ENCODE measurements at regions not wholly inside any gene's neighbourhood (a gene's known extent, or its start where the extent isn't known, plus 50 kb on each side); places are given as distances from the start of the nearest gene placed in this dataset.
"Not testable (repeated sequence)": the region's sequence is repeated elsewhere in the genome, so short reads cannot be mapped to it uniquely, and the experiment has no call there.

DNA sequence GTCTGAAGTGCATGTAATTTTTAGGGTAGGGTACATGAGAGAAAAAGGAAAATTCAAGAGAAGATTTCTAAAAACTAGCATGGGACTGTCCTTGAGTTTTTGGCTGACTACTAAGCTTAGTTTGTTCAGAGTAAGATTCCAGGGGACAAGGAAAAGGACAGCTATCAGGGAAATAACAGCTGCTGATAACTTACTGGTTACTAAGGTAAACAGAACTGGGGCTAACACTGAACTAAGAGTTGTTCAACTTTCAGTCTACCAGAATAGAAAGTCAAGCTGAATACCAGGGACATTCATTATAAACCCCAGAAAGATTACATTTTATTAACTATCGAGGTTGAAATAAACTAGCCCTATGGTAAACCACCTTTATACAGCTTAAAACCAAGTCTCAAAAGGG lies 261.8 kb upstream of the CYRIA start:
- TF ChIP-seq, protein P1, sequence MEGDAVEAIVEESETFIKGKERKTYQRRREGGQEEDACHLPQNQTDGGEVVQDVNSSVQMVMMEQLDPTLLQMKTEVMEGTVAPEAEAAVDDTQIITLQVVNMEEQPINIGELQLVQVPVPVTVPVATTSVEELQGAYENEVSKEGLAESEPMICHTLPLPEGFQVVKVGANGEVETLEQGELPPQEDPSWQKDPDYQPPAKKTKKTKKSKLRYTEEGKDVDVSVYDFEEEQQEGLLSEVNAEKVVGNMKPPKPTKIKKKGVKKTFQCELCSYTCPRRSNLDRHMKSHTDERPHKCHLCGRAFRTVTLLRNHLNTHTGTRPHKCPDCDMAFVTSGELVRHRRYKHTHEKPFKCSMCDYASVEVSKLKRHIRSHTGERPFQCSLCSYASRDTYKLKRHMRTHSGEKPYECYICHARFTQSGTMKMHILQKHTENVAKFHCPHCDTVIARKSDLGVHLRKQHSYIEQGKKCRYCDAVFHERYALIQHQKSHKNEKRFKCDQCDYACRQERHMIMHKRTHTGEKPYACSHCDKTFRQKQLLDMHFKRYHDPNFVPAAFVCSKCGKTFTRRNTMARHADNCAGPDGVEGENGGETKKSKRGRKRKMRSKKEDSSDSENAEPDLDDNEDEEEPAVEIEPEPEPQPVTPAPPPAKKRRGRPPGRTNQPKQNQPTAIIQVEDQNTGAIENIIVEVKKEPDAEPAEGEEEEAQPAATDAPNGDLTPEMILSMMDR (conservative IDR thresholded peaks at IDR 0.05) = no peak

DNA sequence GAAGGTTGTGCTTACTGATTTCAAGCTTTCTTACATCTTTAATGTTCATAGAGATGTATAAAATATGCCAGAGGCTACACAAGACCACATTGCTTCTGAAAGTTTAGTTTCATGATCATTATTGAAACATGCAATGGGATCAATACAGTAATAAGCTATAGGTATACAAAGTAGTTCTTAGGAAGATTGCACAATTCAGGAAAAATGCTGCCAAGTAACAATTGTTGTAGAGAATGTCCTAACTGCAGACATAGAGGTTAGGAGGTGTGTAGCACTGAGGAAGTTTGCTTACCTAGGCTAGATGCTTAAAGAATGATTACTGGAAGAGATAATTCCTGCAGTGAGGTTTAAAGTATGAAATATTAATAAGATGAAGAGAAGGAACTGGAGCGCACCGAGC lies 259.5 kb upstream of the CYRIA start:
- no peak overlapping the region for H3K4me3 Mint-ChIP-seq

More for the DNA sequence above, 261.8 kb upstream of the CYRIA start:
- H3K27me3 ChIP-seq (ENCODE audit: control insufficient read depth, insufficient read depth, low read length, poor library complexity, severe bottlenecking) = no peaks in the 10 kb centered on the region
- H3K9ac ChIP-seq (ENCODE audit: extremely low read depth, low read length, poor library complexity, severe bottlenecking) = no peak overlapping the region
- Mint-ChIP-seq H3K27me3 (ENCODE audit: insufficient read depth) (no peaks in the 10 kb centered on the region), H3K27ac (no peak overlapping the region), H3K9me3 (peaks cover 16% of the 10 kb centered on the region), H3K4me1 (peaks cover 18% of the 10 kb centered on the region), H3K4me3 (no peak overlapping the region), H3K36me3 (ENCODE audit: low read depth) (no peaks in the 10 kb centered on the region)
- peaks cover 23% of the 10 kb centered on the region for H3K9me3 ChIP-seq (ENCODE audit: control insufficient read depth, low read length)
- no peak for DNase-seq
- no peak overlapping the region for H3K27ac ChIP-seq (ENCODE audit: low read depth, low read length)
- WGBS, 2 experiments (ENCODE audit: insufficient coverage in 1 of 2, insufficient read length in 1 of 2) = 97 to 100% methylated on average over 1 of the region's 1 CpG
- H3K36me3 ChIP-seq (ENCODE audit: control insufficient read depth, insufficient read depth, low read length) = no peaks in the 10 kb centered on the region
- peak overlapping the region; percentile 30 for H3K4me3 ChIP-seq (ENCODE audit: low read length)
- peaks cover 12% of the 10 kb centered on the region for H3K4me1 ChIP-seq (ENCODE audit: control insufficient read depth, insufficient read depth, low read length)

DNA sequence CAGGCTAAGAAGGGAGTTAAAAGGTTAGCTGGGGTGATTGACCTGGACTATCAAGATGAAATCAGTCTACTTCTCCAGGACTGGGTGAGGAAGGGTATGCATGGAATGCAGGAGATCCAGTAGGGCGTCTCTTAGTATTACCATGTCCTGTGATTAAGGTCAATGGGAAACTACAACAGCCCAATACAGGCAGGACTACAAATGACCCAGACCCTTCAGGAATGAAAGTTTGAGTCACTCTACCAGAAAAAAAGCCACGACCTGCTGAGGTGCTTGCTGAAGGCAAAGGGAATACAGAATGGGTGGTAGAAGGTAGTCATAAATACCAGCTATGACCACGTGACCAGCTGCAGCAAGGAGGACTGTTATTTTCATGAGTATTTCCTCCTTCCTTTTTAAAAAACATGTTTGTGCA lies 249.7 kb upstream of the CYRIA start:
- 79 to 100% methylated on average over 1 to 3 of the region's 3 CpGs for WGBS, 2 experiments (ENCODE audit: insufficient coverage in 1 of 2, insufficient read length in 1 of 2)
- not testable (repeated sequence) for H3K4me1 Mint-ChIP-seq; H3K9ac ChIP-seq (ENCODE audit: extremely low read depth, low read length, poor library complexity, severe bottlenecking); H3K4me3 Mint-ChIP-seq; H3K36me3 Mint-ChIP-seq (ENCODE audit: low read depth); H3K27me3 Mint-ChIP-seq (ENCODE audit: insufficient read depth); H3K36me3 ChIP-seq (ENCODE audit: control insufficient read depth, insufficient read depth, low read length); H3K4me3 ChIP-seq (ENCODE audit: low read length); H3K4me1 ChIP-seq (ENCODE audit: control insufficient read depth, insufficient read depth, low read length); H3K9me3 Mint-ChIP-seq; H3K27ac Mint-ChIP-seq; H3K9me3 ChIP-seq (ENCODE audit: control insufficient read depth, low read length); H3K27ac ChIP-seq (ENCODE audit: low read depth, low read length); H3K27me3 ChIP-seq (ENCODE audit: control insufficient read depth, insufficient read depth, low read length, poor library complexity, severe bottlenecking)
- peak; percentile 55 for DNase-seq

More for the DNA sequence above, 259.5 kb upstream of the CYRIA start:
- H3K9me3 Mint-ChIP-seq = peaks cover 19% of the 10 kb centered on the region
- no peak for DNase-seq
- Histone ChIP-seq H3K36me3 (ENCODE audit: control insufficient read depth, insufficient read depth, low read length) (no peaks in the 10 kb centered on the region), H3K9me3 (ENCODE audit: control insufficient read depth, low read length) (peaks cover 29% of the 10 kb centered on the region), H3K9ac (ENCODE audit: extremely low read depth, low read length, poor library complexity, severe bottlenecking) (no peak overlapping the region), H3K27me3 (ENCODE audit: control insufficient read depth, insufficient read depth, low read length, poor library complexity, severe bottlenecking) (no peaks in the 10 kb centered on the region), H3K4me3 (ENCODE audit: low read length) (no peak overlapping the region), H3K4me1 (ENCODE audit: control insufficient read depth, insufficient read depth, low read length) (peaks cover 7% of the 10 kb centered on the region), H3K27ac (ENCODE audit: low read depth, low read length) (no peak overlapping the region)
- TF ChIP-seq, protein P1 (conservative IDR thresholded peaks at IDR 0.05) = no peak
- 90 to 95% methylated on average over 2 of the region's 2 CpGs for WGBS, 2 experiments (ENCODE audit: insufficient coverage in 1 of 2, insufficient read length in 1 of 2)
- H3K36me3 Mint-ChIP-seq (ENCODE audit: low read depth) = no peaks in the 10 kb centered on the region
- H3K27me3 Mint-ChIP-seq (ENCODE audit: insufficient read depth) = no peaks in the 10 kb centered on the region
- no peak overlapping the region for H3K27ac Mint-ChIP-seq
- peaks cover 12% of the 10 kb centered on the region for H3K4me1 Mint-ChIP-seq

DNA sequence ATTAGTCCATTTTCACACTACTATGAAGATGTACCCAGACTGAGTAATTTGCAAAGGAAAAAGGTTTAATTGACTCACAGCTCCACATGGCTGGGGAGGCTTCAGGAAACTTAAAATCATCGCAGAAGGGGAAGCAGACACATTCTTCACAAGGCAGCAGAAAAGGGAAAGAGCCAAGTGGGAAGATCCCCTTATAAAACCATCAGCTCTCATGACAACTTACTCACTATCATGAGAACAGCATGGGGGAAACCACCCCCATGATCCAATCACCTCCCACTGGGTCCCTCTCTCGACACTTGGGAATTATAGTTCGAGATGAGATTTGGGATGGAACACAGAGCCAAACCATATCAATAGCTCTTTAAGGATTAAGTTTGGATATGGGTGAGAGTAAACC lies 246.1 kb upstream of the CYRIA start:
- DNase-seq = no peak

More for the DNA sequence above, 246.1 kb upstream of the CYRIA start:
- Histone ChIP-seq H3K4me3 (ENCODE audit: low read length) (peak overlapping the region; percentile 4), H3K36me3 (ENCODE audit: control insufficient read depth, insufficient read depth, low read length) (no peaks in the 10 kb centered on the region), H3K27ac (ENCODE audit: low read depth, low read length) (no peak overlapping the region), H3K9ac (ENCODE audit: extremely low read depth, low read length, poor library complexity, severe bottlenecking) (no peak overlapping the region), H3K4me1 (ENCODE audit: control insufficient read depth, insufficient read depth, low read length) (no peaks in the 10 kb centered on the region), H3K27me3 (ENCODE audit: control insufficient read depth, insufficient read depth, low read length, poor library complexity, severe bottlenecking) (no peaks in the 10 kb centered on the region), H3K9me3 (ENCODE audit: control insufficient read depth, low read length) (peaks cover 5% of the 10 kb centered on the region)
- Mint-ChIP-seq H3K27ac (no peak overlapping the region), H3K4me1 (peaks cover 7% of the 10 kb centered on the region), H3K36me3 (ENCODE audit: low read depth) (no peaks in the 10 kb centered on the region), H3K4me3 (no peak overlapping the region), H3K27me3 (ENCODE audit: insufficient read depth) (no peaks in the 10 kb centered on the region), H3K9me3 (no peaks in the 10 kb centered on the region)
- TF ChIP-seq, protein P1 (conservative IDR thresholded peaks at IDR 0.05) = no peak
- WGBS, 2 experiments (ENCODE audit: insufficient coverage in 1 of 2, insufficient read length in 1 of 2) = 60% methylated on average over 3 of the region's 3 CpGs; no CpG with 5 or more reads in 1 of the 2 experiments

Measured in endodermal cell (in vitro differentiated cells).